Choroid plexus epithelial cell (primary cell): ENCODE measurements at regions not wholly inside any gene's neighbourhood (a gene's known extent, or its start where the extent isn't known, plus 50 kb on each side); places are given as distances from the start of the nearest gene placed in this dataset.

ENCODE experiments used
- DNase-seq: peaks from one replicate; pipeline ENCODE4 v3.0.0-alpha.2; 2010; ENCODE audit warnings: low read depth
- H3K4me3 ChIP-seq: 2 replicates; pipeline ENCODE4 v1.5.1; 2011; ENCODE audit warnings: low read depth, mild to moderate bottlenecking, control low read depth, low read length, moderate library complexity
- CTCF ChIP-seq: conservative IDR thresholded peaks from 2 replicates; pipeline ENCODE4 v1.5.1; 2011; ENCODE audit warnings: low read depth, mild to moderate bottlenecking, control low read depth, inconsistent platforms, low read length, moderate library complexity

- no peak for TF ChIP-seq CTCF
- H3K4me3 ChIP-seq: no peak overlapping the region
- peak; percentile 73 for DNase-seq
Measured at GRCh38 chr3:110955301-110955880, 116.2 kb upstream of the NECTIN3 start.

GRCh38 chr3:110956081-110956480, 115.5 kb upstream of the NECTIN3 start:
- DNase-seq: no peak
- no peak for TF ChIP-seq CTCF
- H3K4me3 ChIP-seq: no peak overlapping the region

- H3K4me3 ChIP-seq: no peak overlapping the region
- no peak for TF ChIP-seq CTCF
Measured at GRCh38 chr3:110957247-110958025, 114.2 kb upstream of the NECTIN3 start.

GRCh38 chr3:110958313-110959147, 113.1 kb upstream of the NECTIN3 start:
- DNase-seq: no peak
- TF ChIP-seq CTCF: no peak
- no peak overlapping the region for H3K4me3 ChIP-seq

More at GRCh38 chr3:110957247-110958025, 114.2 kb upstream of the NECTIN3 start:
- DNase-seq: no peak

- H3K4me3 ChIP-seq: no peak overlapping the region
- no peak for DNase-seq
- TF ChIP-seq CTCF: no peak
Measured at GRCh38 chr3:110965976-110966375, 105.6 kb upstream of the NECTIN3 start.

- no peak for TF ChIP-seq CTCF
- no peak overlapping the region for H3K4me3 ChIP-seq
- no peak for DNase-seq
Measured at GRCh38 chr3:110966966-110967663, 104.5 kb upstream of the NECTIN3 start.
